Gastroesophageal sphincter (tissue), 4 donors: ENCODE measurements at regions not wholly inside any gene's neighbourhood (a gene's known extent, or its start where the extent isn't known, plus 50 kb on each side); places are given as distances from the start of the nearest gene placed in this dataset.

ENCODE experiments used
- ATAC-seq: fragments of 150-250 bp; one replicate; pipeline ENCODE4 v1.9.1; 2016; ENCODE audit warnings: mild to moderate bottlenecking, moderate library complexity
- H3K27ac ChIP-seq, 4 donors: fragments of 200-600 bp; sonication (generic) in 3 of 4; 1 replicate in 3 of 4; 2 replicates in 1 of 4; pipeline ENCODE4 v1.5.1; 2016 to 2019
- H3K27me3 ChIP-seq: fragments of 200-600 bp; sonication (generic); one replicate; pipeline ENCODE4 v1.5.1; 2019
- H3K36me3 ChIP-seq, 2 donors: fragments of 200-600 bp; sonication (generic); one replicate each; pipeline ENCODE4 v1.5.1; 2019; ENCODE audit warnings: control low read depth in 1 of 2
- H3K4me1 ChIP-seq, 3 donors: fragments of 200-600 bp; sonication (generic); 1 replicate in 2 of 3; 2 replicates in 1 of 3; pipeline ENCODE4 v1.5.1; 2016 to 2019; ENCODE audit warnings: control low read depth in 2 of 3
- H3K4me3 ChIP-seq, 2 donors: fragments of 200-600 bp; sonication (generic); one replicate each; pipeline ENCODE4 v1.5.1; 2019; ENCODE audit warnings: mild to moderate bottlenecking in 1 of 2, moderate library complexity in 1 of 2
- H3K9me3 ChIP-seq, 3 donors: fragments of 200-600 bp; sonication (generic); one replicate each; pipeline ENCODE4 v1.5.1; 2017 to 2019; ENCODE audit warnings: control low read depth in 2 of 3
- EP300 ChIP-seq: sonication (generic); formaldehyde crosslinking; IDR thresholded peaks from one replicate; pipeline ENCODE4 v1.6.1; 2017; ENCODE audit warnings: antibody characterized with exemption, mild to moderate bottlenecking
- POLR2A ChIP-seq, 2 donors: fragments of 450-650 bp; IDR thresholded peaks; one replicate each; pipeline ENCODE4 v1.6.1; 2017; ENCODE audit warnings: antibody characterized with exemption in 2 of 2, mild to moderate bottlenecking in 2 of 2, moderate library complexity in 1 of 2
- POLR2AphosphoS5 ChIP-seq: sonication (generic); formaldehyde crosslinking; IDR thresholded peaks from one replicate; pipeline ENCODE4 v1.6.1; 2017; ENCODE audit warnings: antibody characterized with exemption
- WGBS, 2 donors: methylation state at CpG; one replicate each; pipeline ENCODE4 v1.1.5; 2018; ENCODE audit warnings: low coverage in 1 of 2; 5-methylcytosine and 5-hydroxymethylcytosine counted together
- small RNA-seq, 4 donors: library from RNA; depleted of rRNA; stranded (forward); fragments of <200 nt; gene quantifications; one replicate each; pipeline ENCODE3, GENCODE V24; 2016
- TF ChIP-seq, protein P1 (sequence below), 4 experiments: fragments of 200-600 bp in 2 of 4; fragments of 450-650 bp in 2 of 4; sonication (generic) in 1 of 4; IDR thresholded peaks; one replicate each; pipeline ENCODE4 v1.5.1; 2017 to 2019; ENCODE audit warnings: antibody characterized with exemption in 4 of 4, mild to moderate bottlenecking in 2 of 4, moderate library complexity in 2 of 4

DNA sequence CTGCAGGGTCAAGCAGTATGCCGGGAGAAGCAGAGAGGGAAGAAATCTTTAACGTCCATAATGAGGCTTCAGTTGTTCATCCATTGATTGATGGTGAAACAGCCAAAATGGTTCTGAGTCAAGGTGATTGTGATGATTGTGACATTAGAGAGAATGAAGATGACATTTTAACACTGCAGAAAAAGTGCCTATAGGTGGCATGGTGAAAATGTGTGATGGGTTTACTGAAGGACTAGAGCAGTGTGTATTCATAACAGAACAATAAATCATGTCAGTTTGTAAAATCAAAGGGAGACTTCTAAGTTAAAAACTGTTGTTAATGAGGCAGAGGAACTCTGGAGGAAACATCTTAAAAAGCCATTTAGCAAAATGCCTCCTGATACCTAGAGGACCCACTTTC is 57.7 kb upstream of the CAND1 start:
- Histone ChIP-seq H3K9me3 (no peaks in the 10 kb centered on the region), H3K27me3 (no peaks in the 10 kb centered on the region), H3K4me3 (no peak overlapping the region), H3K27ac (no peak overlapping the region), H3K36me3 (no peaks in the 10 kb centered on the region), H3K4me1 (no peaks in the 10 kb centered on the region)
- 40% methylated on average over 2 of the region's 2 CpGs; no CpG with 5 or more reads in 1 of the 2 donors for WGBS, 2 donors
- TF ChIP-seq EP300 (no peak), POLR2AphosphoS5 (no peak), POLR2A (IDR thresholded peaks at IDR 0.05) (no peak)
- TF ChIP-seq, protein P1, sequence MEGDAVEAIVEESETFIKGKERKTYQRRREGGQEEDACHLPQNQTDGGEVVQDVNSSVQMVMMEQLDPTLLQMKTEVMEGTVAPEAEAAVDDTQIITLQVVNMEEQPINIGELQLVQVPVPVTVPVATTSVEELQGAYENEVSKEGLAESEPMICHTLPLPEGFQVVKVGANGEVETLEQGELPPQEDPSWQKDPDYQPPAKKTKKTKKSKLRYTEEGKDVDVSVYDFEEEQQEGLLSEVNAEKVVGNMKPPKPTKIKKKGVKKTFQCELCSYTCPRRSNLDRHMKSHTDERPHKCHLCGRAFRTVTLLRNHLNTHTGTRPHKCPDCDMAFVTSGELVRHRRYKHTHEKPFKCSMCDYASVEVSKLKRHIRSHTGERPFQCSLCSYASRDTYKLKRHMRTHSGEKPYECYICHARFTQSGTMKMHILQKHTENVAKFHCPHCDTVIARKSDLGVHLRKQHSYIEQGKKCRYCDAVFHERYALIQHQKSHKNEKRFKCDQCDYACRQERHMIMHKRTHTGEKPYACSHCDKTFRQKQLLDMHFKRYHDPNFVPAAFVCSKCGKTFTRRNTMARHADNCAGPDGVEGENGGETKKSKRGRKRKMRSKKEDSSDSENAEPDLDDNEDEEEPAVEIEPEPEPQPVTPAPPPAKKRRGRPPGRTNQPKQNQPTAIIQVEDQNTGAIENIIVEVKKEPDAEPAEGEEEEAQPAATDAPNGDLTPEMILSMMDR (IDR thresholded peaks at IDR 0.05) = no peak
- no peak for ATAC-seq

DNA sequence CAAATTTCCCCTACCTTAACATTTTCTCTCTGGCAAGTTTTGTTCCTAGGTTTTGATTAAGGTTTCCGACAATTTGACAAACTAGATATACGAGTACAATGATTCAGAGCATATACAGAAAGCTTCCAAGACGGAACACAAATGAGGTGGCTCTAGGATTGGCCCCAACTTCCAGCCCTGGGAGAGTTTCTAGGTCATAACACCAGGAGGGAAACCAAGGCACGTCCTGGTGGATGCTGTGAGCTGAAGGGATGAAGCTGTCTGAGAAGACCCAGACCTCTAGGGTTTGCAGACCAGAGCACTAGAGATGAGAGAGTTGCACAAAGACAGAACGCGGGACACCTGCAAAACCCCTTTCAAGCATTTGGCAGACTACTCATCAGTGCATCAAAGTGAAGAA is 51.5 kb upstream of the CAND1 start:
- WGBS, 2 donors = 64 to 87% methylated on average over 4 to 6 of the region's 6 CpGs

More for the DNA sequence above, 51.5 kb upstream of the CAND1 start:
- H3K4me3 ChIP-seq = no peak overlapping the region
- H3K27ac ChIP-seq = no peak overlapping the region
- no peaks in the 10 kb centered on the region for H3K36me3 ChIP-seq
- H3K27me3 ChIP-seq = no peaks in the 10 kb centered on the region
- TF ChIP-seq POLR2A (IDR thresholded peaks at IDR 0.05) = no peak
- TF ChIP-seq, protein P1 (IDR thresholded peaks at IDR 0.05) = no peak
- no peak for TF ChIP-seq POLR2AphosphoS5
- TF ChIP-seq EP300 = no peak
- peaks cover 0 to 10% (median 0%) of the 10 kb centered on the region in 3 donors for H3K4me1 ChIP-seq
- H3K9me3 ChIP-seq = no peaks in the 10 kb centered on the region
- ATAC-seq = no peak

Small RNA genes lying in the stretch of these regions (small RNA-seq; reads per million reads assigned to genes)
- gene AC073530.2 = 0 reads per million in 4 donors
